GM19395 (cell line): ENCODE measurements at regions not wholly inside any gene's neighbourhood (a gene's known extent, or its start where the extent isn't known, plus 50 kb on each side); places are given as distances from the start of the nearest gene placed in this dataset.

Experiments
- ATAC-seq: cut with Tn5 transposase; IDR thresholded peaks from one replicate; pipeline ENCODE4 v1.9.1; 2021; ENCODE audit warnings: mild to moderate bottlenecking, moderate library complexity; ENCODE audit not compliant: unreplicated experiment

DNA sequence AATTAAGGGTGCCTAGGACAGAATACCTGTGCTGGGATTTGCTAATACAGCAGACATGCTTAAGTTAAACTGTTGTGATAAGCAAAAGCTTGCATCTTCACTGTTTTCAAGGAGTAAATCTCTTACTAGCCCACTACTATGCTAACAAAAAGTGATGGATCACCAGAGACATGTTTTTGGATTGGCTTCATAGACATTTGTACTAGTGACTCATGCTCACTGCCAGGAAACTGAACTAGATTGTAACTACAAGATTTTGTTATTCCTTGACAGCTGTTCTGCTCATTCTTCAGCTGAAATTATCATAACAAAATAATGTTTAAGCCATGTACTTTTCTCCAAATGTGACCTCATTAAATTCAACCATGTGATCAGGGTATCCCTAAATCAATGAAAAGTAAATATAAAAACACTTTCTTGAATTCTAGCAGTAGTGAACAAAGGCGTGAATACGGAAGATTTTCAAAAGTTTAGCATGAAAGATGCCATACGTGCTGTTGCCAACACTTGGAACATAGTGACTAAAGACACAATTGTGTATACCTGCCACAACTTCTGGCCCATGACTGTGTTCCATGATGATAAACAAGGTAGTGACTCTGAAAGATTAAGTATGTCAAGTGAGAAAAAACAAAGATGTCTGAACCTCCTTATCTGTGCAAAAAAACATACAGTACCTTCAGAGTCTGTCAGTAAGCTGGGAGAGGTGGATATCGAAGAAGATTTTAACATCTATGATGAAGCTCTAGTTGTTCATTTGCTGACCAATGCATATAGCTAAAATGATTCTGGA, 154.0 kb downstream of the BTC start:
- no peak for ATAC-seq

GRCh38 chr4:74642006-74642405, 152.3 kb downstream of the BTC start:
- no peak for ATAC-seq

- no peak for ATAC-seq
These were observed 145.1 kb downstream of the BTC start for GRCh38 chr4:74649193-74649592.

DNA sequence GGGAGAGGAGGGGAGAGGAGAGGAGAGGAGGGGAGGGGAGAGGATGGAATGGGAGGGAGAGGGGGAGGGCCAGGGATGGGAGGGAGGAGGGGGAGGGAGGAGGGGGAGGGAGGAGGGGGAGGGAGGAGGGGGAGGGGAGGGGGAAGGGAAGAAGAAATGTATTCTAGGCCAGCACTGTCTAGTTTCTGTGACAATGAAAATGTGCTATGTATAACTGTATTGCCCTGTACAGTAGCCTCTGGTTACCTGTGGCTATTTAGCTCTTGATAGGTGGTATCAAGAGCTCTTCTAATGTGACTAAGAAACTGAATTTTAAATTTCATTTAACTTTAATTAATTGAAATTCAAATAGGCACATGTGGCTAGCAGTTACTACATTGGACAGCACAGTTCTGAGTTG, 143.1 kb downstream of the BTC start:
- no peak for ATAC-seq

DNA sequence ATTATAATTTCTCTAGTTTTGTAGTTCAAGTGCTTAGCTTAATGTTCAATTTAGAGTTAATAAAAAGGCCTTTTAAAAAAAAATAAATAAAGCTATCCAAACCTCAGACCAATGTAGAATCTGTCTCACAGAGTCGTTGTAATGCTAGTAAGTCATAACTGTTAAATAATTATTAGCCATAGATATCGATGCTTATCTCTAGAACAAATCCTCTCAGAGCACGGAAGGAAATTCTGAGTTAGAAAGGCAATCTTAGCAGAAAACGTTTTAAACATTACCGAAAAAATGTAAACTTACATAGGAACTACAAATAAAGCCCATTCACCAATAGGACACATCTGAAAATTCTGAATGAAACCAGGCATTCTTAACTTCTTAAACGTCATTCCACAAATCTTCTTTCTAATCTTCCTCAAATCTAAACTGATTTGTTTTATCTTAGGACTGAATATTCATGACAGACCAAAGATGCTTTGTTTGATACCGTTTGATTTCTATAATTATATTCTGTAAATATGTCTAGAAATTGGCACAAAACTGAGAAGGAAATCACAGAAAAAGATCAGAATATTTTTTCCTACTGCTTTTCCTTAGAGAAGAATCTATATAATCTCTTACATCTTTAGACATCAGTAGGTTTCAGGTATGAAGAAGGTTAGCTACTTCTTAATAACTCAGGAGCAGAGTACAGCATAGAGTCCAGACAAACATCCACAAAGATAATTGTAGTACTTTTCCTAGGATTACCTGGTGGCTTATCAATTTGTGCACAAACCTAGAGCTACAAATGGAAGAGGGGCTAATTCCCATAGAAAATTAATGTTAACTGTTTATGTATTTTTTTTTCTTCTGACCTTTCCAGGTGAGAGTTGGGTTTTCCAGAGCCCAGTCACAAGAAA, 140.7 kb downstream of the BTC start:
- ATAC-seq: no peak

DNA sequence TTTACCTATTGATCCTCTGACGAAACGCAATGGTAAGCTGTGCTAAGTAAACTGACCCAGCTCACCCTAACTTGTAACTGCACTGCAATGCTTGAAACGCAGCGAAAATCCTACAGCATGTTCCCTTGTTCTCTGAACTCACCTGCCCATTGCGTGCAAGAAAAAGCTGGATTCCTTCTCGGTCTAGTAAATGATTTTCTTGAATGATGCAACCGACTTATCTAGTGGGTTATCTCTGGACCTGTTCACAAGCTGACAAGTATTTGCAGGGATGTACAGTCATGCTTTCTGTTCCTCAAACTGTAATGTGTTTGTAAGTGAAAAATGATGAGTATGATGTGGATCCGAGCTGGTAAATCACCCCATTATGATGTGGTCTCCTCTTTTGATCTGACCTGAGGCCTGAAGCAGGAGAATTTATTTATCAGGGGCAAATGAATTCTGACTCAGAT, 140.1 kb downstream of the BTC start:
- ATAC-seq: no peak

DNA sequence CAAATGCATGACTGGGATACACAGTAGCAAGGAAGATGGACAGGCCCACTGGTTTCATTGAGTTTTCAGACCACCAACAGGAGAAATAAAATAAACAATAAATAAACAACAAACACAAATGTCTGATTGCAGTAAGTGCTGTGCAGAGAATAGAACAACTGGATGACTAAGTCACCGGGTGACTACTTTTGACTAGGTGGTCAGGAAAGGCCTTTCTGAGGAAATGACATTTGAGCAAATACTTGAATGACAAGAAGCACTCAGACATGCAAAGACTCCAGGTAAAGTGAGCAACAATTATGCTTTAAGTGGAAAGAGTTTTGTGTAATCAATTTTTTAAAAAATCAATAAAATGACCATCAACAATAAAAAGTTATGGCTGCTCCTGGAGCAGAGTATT, 137.7 kb downstream of the BTC start:
- no peak for ATAC-seq

- no peak for ATAC-seq
These were observed 136.2 kb downstream of the BTC start for GRCh38 chr4:74658116-74658515.

GRCh38 chr4:74659576-74660411, 134.5 kb downstream of the BTC start:
- ATAC-seq: no peak

GRCh38 chr4:74660866-74661265, 133.5 kb downstream of the BTC start:
- ATAC-seq: no peak

GRCh38 chr4:74661427-74662201, 132.7 kb downstream of the BTC start:
- ATAC-seq: no peak

DNA sequence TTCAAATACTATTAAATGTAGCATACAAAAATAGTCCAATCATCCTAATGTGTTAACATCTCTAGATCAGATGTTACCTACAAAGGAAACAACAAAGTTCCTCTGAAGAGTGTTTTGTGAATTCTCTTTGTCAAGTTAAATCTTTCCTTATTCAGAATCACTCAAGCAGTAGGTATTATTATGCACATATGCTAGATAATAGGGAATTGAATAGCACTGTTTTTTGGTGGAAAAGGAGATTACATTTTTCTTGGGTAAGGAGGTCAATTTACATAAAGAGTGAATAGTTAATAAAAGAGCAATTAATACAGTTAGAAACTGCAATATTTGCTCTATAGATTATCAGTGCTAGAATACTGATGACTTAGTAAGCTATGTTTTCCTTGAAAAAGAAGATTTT, 130.7 kb downstream of the BTC start:
- no peak for ATAC-seq

DNA sequence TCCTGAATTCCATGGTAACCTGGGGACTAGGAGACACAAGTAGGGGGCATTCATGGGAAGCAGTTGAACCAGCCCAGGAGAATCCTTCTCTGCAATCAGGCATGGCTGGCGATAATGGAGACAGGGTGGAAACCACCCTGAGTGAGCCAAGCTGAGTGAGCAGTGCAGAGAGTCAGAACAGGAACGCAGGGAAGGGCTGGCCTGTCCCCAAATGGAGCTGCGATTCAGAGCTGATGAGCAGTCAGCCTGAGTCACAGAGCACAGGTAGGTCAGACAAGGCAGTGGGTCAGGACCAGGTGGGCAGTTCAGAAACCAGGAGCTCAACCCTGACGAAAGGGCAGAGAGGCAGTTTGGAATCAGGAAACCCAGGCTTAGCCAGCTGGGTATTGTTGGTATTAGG, 129.0 kb downstream of the BTC start:
- ATAC-seq: no peak

- no peak for ATAC-seq
These were observed 128.4 kb downstream of the BTC start for GRCh38 chr4:74665876-74666275.

- ATAC-seq: no peak
These were observed 126.9 kb downstream of the BTC start for GRCh38 chr4:74667438-74667837.

DNA sequence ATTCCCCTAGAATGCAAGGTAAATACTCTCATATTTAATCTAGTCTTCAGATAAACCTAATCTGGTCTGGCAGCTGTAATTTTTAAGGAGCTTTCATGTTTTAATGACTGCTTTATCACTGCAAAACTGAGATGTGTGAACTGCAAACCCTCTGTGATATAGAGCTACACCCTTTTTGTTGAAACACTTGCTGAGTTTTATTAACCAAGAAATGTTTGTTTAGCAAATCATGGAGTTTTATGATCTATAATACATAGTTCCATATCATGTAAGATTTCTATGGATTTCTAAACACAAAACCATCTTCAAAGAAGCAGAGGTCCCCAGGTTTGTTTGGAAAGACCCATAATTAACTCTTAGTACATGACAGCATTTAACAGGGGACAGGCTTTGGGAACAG, 126.4 kb downstream of the BTC start:
- ATAC-seq: no peak

DNA sequence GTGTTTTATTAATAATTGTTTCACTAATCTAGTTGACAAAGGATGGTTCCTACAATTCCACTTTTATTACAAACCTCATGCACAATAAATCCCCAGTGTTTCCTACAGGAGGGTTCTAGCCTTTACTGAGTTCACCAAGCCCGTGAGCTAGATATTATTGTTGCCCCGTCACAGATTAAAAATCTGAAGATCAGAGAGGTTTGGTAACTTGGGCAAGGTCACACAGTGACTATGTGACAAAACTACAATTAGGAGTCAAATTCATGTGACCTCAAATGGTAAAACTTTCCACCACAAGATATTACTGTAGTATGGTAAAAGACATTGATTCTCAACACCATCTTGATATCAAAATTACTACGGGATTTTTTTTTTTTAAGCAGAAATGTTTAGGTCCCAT, 124.6 kb downstream of the BTC start:
- ATAC-seq: no peak

DNA sequence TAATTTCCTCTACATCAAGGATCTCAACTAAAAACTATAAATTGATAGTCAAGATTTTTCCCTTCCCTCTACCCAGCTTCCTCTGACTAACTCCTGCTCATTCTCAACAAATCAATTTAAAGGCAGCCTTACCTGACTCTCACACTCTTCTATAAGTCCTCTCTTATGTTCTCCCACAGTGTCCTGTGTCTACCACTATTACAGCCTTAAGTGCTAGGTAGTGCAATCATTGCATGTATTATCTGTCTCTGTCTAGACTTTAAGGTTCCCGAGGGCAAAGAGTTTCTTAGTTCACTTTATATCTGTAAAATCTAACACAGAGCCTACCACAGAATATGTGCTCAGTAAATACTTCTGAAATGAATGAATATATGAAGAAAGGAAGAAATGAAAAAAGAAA, 123.7 kb downstream of the BTC start:
- ATAC-seq: no peak

DNA sequence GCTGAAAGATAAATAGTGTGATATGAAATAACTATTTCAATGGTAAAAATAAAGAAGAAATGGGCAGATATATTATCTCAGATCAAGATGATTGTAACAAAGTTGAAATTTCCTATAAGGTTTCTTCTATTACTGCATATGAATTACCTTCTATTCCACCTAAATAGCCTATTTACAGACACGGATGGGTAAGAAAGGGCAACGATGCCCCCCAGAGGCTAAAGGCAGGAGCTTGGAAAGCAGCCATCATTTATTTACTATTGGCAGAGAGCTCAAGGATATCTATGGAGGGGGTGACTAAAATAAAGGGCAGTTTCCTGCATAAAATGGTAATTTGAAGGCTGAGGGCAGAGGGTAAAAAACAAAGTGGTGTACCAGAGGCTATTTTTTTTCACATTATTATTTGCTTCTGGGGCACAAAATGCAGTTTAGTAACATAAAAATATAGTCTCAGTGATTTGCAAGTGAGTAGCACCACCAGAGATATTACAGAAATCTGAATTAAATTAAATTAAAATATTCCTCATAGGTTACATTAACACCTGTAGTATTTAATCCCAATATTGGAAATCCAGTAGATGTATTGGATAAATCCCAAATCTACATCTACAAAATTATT, 123.1 kb downstream of the BTC start:
- ATAC-seq: no peak

DNA sequence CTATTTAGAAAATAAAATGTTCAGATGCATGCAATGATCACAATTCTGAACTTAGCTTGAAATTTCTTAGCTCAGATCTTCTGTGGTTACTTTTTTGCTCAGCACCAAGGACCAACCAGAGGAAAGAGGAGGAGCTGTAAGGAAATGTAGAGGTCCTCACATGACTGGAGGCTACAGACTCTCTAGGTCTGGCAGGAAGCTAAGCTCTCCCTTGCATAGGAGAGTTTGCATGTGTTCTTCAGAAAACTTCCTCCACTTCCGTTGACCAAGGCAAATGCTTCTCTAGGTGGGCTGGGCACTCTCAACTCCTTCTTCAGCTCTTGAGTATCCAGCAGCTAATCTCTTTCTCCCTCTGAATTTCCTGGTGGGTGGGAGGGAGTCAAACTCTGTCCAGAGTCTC, 119.6 kb downstream of the BTC start:
- ATAC-seq: no peak
